ENCODE measurements at regions not wholly inside any gene's neighbourhood (a gene's known extent, or its start where the extent isn't known, plus 50 kb on each side); places are given as distances from the start of the nearest gene placed in this dataset.

DNA sequence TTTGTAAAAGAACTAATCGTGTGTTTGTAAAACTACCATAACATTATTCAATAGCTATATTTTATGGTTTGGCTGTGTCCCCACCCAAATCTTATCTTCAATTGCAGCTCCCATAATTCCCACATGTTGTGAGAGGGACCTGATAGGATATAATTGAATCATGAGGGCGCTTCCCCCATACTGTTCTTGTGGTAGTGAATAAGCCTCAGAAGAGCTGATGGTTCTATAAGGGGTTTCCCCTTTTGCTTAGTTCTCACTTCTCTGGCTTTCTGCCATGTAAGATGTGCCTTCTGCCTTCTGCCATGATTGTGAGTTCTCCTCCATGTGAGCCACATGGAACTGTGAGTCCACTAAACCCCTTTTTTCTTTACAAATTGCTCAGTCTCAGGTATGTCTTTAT, 1372.3 kb downstream of the AMY1C start:
- TF ChIP-seq EZH2 (IDR thresholded peaks at IDR 0.05; ENCODE audit: low read depth), result no peak
- TF ChIP-seq, protein P1, sequence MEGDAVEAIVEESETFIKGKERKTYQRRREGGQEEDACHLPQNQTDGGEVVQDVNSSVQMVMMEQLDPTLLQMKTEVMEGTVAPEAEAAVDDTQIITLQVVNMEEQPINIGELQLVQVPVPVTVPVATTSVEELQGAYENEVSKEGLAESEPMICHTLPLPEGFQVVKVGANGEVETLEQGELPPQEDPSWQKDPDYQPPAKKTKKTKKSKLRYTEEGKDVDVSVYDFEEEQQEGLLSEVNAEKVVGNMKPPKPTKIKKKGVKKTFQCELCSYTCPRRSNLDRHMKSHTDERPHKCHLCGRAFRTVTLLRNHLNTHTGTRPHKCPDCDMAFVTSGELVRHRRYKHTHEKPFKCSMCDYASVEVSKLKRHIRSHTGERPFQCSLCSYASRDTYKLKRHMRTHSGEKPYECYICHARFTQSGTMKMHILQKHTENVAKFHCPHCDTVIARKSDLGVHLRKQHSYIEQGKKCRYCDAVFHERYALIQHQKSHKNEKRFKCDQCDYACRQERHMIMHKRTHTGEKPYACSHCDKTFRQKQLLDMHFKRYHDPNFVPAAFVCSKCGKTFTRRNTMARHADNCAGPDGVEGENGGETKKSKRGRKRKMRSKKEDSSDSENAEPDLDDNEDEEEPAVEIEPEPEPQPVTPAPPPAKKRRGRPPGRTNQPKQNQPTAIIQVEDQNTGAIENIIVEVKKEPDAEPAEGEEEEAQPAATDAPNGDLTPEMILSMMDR (conservative IDR thresholded peaks at IDR 0.05), result no peak

All from PC-9 (cell line).